GM12892 (cell line): ENCODE measurements at regions not wholly inside any gene's neighbourhood (a gene's known extent, or its start where the extent isn't known, plus 50 kb on each side); places are given as distances from the start of the nearest gene placed in this dataset.

Source experiments
- DNase-seq: peaks from one replicate; pipeline ENCODE4 v3.0.0; 2011; ENCODE audit not compliant: insufficient read length
- FAIRE-seq: peaks from 2 replicates; lab custom pipeline; 2011; peaks lifted over from hg19 to GRCh38; lab: Jason Lieb, UNC
- POLR2A ChIP-seq: IDR thresholded peaks from 2 replicates; pipeline ENCODE4 v1.6.1; 2011; ENCODE audit warnings: low read depth, low read length, control low read depth
- POLR2AphosphoS5 ChIP-seq: IDR thresholded peaks from 2 replicates; pipeline ENCODE4 v1.6.1; 2011; ENCODE audit warnings: low read depth, low read length, control low read depth
- TAF1 ChIP-seq: IDR thresholded peaks from 2 replicates; pipeline ENCODE4 v1.6.1; 2011; ENCODE audit warnings: low read depth, mild to moderate bottlenecking, control low read depth, low read length, borderline replicate concordance

DNA sequence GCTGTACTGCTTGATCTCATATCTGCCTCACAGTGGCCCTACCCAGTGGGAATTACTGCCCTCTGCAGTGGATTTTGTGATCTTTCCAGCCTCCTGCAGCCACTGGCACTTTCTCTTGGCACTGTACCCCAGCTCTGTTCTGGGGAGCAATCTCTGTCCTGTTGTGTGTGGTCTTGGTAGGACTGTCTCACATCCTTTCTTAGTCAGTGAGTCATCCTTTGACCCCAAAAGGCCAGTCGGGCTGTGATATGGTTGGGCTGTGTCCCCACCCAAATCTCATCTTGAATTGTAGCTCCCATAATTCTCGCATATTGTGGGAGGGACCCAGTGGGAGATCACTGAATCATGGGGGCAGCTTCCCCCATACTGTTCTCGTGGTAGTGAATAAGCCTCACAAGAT, 133.3 kb upstream of the TPM1 start:
- no peak for DNase-seq
- no peak for TF ChIP-seq POLR2A
- no peak for TF ChIP-seq TAF1
- TF ChIP-seq POLR2AphosphoS5 = no peak

DNA sequence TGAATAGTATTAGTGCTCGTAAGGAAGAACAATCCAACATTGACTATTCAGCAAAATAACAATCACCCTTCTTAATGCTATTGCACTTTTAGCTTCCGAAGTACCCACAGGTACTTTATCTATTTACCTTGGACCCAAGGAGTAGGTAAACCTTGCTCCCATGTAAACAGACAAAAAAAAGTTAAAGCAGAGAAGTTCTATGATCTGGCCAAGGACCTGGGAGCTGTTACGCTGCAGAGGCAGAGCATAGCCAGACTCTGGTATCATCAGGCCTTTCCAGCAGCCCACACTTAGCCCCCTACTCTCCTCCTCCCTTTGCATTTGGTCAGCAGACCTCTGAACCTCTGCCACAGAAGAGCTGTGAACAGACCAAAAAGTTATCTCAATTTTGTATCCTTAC, 130.3 kb upstream of the TPM1 start:
- TF ChIP-seq TAF1 (no peak), POLR2AphosphoS5 (no peak), POLR2A (no peak)
- FAIRE-seq = no peak
- no peak for DNase-seq

More for the DNA sequence above, 133.3 kb upstream of the TPM1 start:
- FAIRE-seq = no peak

DNA sequence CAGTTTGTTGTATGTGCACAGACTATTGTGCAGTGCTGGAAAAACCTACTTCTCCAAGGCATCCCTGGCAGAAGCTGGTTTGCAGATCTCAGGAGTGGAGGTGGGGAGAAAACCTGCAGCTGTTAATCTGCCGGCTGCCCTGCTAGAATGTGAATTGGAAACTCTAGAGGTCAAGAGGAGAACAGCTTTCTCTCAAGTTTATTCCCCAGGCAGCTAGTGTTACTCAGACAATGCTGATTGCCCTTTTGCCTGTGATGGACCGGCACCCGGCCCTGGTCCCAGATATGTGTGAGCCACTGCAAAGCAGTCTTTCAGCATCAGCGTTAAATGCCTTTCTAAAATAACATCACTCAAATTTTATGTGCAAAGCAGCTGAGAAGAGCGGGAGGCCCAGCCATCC, 129.7 kb upstream of the TPM1 start:
- DNase-seq (no peak), FAIRE-seq (no peak)
- no peak for TF ChIP-seq POLR2A
- no peak for TF ChIP-seq TAF1
- TF ChIP-seq POLR2AphosphoS5 = no peak

DNA sequence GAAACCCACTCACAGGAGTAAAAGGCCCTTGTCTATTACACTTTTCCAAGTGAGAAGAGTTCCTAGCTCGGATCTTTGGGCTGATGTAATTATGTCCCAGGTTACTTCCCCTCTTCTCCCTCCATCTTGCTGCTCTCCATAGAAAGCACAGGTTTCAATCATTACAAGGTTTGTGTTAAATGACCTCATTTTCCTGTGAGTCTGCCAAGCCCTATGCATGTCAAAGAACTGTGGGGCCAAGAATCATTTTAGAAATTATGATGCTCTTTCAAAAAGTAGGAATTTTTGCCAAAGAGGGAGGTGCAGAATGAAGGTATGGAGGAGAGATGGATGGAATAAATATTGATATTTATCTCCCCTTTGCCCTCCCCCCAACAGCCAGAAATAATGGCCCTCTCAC, 129.3 kb upstream of the TPM1 start:
- TF ChIP-seq POLR2AphosphoS5 (no peak), TAF1 (no peak), POLR2A (no peak)
- no peak for FAIRE-seq

DNA sequence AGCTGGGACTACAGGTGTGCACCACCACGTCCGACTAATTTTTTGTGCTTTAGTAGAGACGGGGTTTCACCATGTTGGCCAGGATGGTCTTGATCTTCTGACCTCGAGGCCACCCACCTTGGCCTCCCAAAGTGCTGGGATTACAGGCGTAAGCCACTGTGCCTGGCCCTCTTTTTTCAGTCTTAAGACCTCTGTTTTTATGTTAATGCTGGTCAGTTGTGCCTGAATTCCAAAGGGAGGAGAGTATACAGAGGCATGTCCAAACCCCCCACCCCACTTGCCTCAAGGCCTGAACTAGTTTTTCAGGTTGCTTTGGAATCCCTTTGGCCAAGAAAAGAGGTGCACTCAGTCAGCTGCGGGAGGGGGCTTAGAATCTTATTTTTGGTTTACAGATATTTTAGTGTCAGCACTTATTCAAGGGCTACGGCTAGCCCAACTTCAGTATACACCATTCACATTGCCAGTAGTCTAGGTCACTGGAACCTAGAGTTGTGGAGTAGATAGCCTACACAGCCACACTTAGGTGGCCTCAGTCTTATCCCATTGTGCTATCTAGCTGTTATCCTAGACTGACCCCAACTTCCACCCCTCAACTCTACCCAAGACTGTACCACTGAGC, 128.0 kb upstream of the TPM1 start:
- TF ChIP-seq TAF1 = no peak
- no peak for TF ChIP-seq POLR2AphosphoS5
- TF ChIP-seq POLR2A = no peak
- FAIRE-seq (no peak), DNase-seq (no peak)

More for the DNA sequence above, 129.3 kb upstream of the TPM1 start:
- DNase-seq = no peak

DNA sequence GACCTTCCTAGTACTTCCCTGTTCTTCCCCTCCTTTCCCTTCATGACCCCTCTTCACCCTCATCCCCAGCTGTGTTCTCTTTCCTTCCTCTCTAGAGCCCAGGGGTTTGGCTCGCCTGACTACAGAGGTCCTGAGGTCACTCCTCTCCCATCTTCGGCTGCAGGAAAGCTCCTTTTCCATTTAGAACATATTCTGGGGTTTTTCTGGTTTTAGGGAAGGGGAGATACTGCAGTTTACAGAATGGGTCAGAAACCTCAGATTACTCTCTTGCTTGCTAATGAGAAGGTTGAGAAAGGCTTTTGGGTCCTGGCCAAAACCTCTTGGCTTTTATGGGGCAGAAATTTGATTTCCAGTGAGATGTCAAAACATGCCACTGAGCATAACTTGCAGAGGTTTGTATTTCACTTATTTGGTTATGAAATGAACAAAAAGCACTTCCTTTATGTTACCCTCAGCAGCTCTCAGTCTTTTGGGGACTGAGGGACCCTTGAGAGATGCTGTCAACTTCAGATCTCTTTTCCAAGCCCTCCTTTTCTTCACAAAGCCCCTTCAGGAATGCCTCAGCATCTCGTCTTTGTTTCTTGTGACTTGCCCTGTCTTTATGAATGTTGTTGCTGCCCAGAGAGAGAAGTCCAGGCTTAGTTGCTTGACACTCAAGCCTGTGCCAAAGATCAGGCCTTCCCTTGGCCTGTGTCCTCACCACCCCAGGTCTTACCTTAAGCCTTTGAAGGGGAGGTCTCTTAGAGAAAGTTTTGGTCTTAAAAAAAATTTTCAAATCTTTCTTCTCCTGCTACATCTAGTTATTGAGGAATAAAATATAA, 121.7 kb upstream of the TPM1 start:
- DNase-seq = no peak

DNA sequence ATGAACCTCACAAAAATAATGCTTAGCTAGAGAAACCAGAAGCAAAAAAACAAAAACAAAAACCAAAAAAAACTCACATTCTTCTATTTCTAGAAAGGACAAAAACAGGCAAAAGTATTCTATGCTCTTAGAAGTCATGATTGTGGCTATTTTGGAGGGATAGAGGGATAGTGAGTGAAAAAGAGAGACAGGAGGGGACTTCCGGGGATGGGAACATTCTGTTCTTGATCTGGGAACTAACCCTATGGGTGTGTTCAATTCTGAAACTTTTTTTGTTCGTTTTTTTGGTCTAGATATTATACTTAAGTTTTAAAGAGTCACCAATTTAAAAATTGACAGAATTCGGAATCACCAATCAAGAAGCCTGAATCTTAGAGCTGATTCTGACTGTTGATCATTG, 120.0 kb upstream of the TPM1 start:
- FAIRE-seq (no peak), DNase-seq (no peak)
- TF ChIP-seq POLR2A (no peak), POLR2AphosphoS5 (no peak), TAF1 (no peak)

More for the DNA sequence above, 121.7 kb upstream of the TPM1 start:
- TF ChIP-seq TAF1 (no peak), POLR2A (no peak), POLR2AphosphoS5 (no peak)
- FAIRE-seq = no peak

DNA sequence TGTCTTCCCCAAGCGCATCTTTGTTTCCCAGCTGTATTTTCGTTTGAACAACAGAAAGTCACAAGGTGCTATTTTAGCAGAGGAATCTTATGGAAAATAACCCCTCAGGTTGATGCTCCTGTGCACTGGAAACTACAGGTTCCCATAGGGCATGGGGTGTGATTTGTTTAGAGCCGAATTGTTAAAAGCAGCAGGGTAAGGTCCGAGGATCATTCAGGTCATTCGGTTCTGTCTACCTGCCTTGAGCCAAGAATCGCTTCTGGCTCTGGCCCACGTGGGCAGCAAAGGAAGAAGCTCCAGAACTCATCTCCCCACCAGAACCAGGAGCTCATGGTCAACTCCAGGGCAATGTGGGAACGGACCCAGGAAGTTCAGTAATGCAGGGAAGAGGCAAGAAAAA, 116.7 kb upstream of the TPM1 start:
- DNase-seq = no peak
- TF ChIP-seq TAF1 (no peak), POLR2A (no peak), POLR2AphosphoS5 (no peak)
- FAIRE-seq = no peak

DNA sequence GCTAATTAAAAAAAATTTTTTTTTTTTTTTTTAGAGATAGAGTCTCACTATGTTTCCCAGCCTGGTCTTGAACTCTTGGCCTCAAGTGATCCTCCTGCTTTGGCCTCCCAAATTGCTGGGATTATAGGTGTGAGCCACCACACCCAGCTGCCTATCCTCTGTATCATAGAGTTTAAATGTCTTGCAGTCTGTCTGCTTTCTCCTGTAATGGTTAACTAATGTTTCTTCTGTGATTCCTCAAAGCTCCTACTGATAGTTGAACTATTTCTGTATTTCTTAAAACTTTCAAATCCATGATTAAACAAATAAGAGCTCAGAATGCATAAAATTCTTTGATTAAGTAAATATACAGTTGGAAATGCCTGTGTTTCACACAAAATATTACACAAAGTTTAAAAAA, 115.4 kb upstream of the TPM1 start:
- FAIRE-seq = no peak
- no peak for DNase-seq
- TF ChIP-seq TAF1 (no peak), POLR2A (no peak), POLR2AphosphoS5 (no peak)

DNA sequence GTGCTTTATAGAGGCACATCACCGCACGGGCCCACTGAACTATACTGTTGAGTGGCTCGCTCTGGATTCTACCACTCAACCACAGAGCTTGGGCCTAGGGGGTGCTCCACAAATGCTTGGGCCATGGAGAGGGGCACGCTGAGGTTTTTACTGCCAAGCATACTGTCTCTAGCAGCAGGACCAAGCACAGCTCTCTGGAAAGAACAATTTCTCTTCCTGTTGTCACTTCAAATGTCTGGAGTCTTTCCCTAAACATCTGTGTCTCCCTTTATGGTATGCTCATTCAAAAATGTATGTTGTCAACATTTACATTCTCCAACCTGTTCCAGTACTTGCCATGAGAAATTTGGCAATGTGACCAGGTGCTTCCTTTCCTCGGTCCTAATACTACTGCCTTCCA, 114.7 kb upstream of the TPM1 start:
- DNase-seq = no peak
- FAIRE-seq = no peak
- TF ChIP-seq POLR2A = no peak

DNA sequence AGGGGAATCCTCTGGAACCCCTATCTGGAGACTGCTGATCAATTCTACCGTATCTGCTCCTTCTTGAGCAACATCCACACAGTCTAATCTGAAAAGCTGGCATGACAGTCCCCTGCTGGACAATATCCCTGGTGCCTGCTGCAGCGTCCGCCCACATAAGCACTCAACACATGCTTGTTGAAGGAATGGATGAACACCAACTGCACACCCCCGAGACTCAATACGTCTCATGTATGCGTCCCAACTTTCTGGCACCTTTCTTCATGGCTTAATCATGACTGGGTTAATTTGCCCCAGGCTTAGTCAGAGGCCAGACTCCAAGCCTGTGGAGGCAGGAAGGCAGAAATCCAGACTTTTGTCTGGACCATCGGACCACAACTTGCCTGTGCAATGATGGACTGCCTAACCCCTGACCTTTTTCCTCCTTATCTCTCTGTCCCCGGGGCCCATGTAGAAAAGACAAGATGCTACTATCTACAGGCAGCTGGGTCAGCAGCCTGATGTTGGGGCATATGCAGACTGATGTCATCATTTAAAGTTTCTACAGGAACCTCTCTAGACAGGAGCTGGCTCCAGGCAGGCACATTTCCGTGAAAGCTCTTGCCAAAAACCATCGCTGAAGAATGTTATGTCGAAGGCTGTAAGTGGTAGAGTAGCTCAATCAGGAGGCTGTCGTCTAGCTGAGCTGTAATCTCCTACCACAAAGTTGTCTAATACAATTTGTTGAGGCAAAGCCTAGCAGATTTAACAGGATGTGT, 114.1 kb upstream of the TPM1 start:
- FAIRE-seq = no peak
- DNase-seq = no peak
- TF ChIP-seq POLR2AphosphoS5 (no peak), TAF1 (no peak), POLR2A (no peak)
